Calu3 (cell line): ENCODE measurements at regions not wholly inside any gene's neighbourhood (a gene's known extent, or its start where the extent isn't known, plus 50 kb on each side); places are given as distances from the start of the nearest gene placed in this dataset.
A peak's percentile ranks its signal among the peaks of the same experiment; 100 is the strongest.

Experiments
- BruUV-seq: library from RNA; stranded (reverse); fragments of 400-500 nt; replicated peaks from 2 replicates; lab custom pipeline; 2021; lab: Mats Ljungman, UMichigan
- CTCF ChIA-PET: fragments of 300-600 bp; sonication (Branson Sonifier 250); formaldehyde crosslinking; loops from one replicate; lab custom pipeline; 2022; ENCODE audit warnings: antibody characterized with exemption; lab: Charles Lee
- DNase-seq: peaks from one replicate; pipeline ENCODE4 v3.0.0; 2022
- H3K27ac Mint-ChIP-seq: one replicate; pipeline ENCODE4 v1.8.0; 2022; ENCODE audit warnings: mixed read lengths; ENCODE audit not compliant: unreplicated experiment
- H3K27me3 Mint-ChIP-seq: one replicate; pipeline ENCODE4 v1.8.0; 2022; ENCODE audit warnings: mixed read lengths; ENCODE audit not compliant: unreplicated experiment
- H3K36me3 Mint-ChIP-seq: one replicate; pipeline ENCODE4 v1.8.0; 2022; ENCODE audit warnings: mild to moderate bottlenecking, moderate library complexity, mixed read lengths; ENCODE audit not compliant: insufficient read depth, unreplicated experiment
- H3K4me1 Mint-ChIP-seq: one replicate; pipeline ENCODE4 v1.8.0; 2022; ENCODE audit warnings: mild to moderate bottlenecking, low read depth, mixed read lengths; ENCODE audit not compliant: unreplicated experiment
- H3K4me3 Mint-ChIP-seq: one replicate; pipeline ENCODE4 v1.8.0; 2022; ENCODE audit warnings: mild to moderate bottlenecking, low read depth, moderate library complexity, mixed read lengths; ENCODE audit not compliant: unreplicated experiment
- H3K9me3 Mint-ChIP-seq: one replicate; pipeline ENCODE4 v1.8.0; 2022; ENCODE audit warnings: low read depth, mixed read lengths; ENCODE audit not compliant: unreplicated experiment
- CTCF ChIP-seq: fragments of 200-600 bp; IDR thresholded peaks from one replicate; pipeline ENCODE4 v1.8.0; 2022; ENCODE audit warnings: antibody characterized with exemption; ENCODE audit not compliant: unreplicated experiment
- intact Hi-C: fragments of 100-400 bp; cut with micrococcal nuclease; formaldehyde crosslinking; loops from one replicate; pipeline ENCODE4 v1.10.0; 2022; ENCODE audit not compliant: unreplicated experiment

GRCh38 chr7:11960621-11961020 is 128.6 kb upstream of the THSD7A start:
- Mint-ChIP-seq H3K27ac (no peak overlapping the region), H3K36me3 (no peaks in the 10 kb centered on the region), H3K4me3 (no peak overlapping the region), H3K4me1 (no peaks in the 10 kb centered on the region), H3K27me3 (no peaks in the 10 kb centered on the region), H3K9me3 (peaks cover 2% of the 10 kb centered on the region)
- TF ChIP-seq CTCF, result no peak
- CTCF ChIA-PET, result no interaction called here
- DNase-seq, result no peak
- no TSS peak for BruUV-seq
- intact Hi-C loops, result no loop called here

GRCh38 chr7:11969643-11970042 is 137.6 kb upstream of the THSD7A start:
- no peaks in the 10 kb centered on the region for H3K9me3 Mint-ChIP-seq
- H3K36me3 Mint-ChIP-seq, result no peaks in the 10 kb centered on the region

GRCh38 chr7:11970132-11970531 is 138.1 kb upstream of the THSD7A start:
- no TSS peak for BruUV-seq
- peak overlapping the region; percentile 20 for H3K27ac Mint-ChIP-seq
- H3K4me3 Mint-ChIP-seq, result no peak overlapping the region
- TF ChIP-seq CTCF, result no peak
- no peaks in the 10 kb centered on the region for H3K36me3 Mint-ChIP-seq
- DNase-seq, result no peak
- no peaks in the 10 kb centered on the region for H3K27me3 Mint-ChIP-seq
- H3K4me1 Mint-ChIP-seq, result peaks cover 15% of the 10 kb centered on the region
- CTCF ChIA-PET, result no interaction called here
- no peaks in the 10 kb centered on the region for H3K9me3 Mint-ChIP-seq
- intact Hi-C loops, result no loop called here

More at GRCh38 chr7:11969643-11970042, 137.6 kb upstream of the THSD7A start:
- TF ChIP-seq CTCF, result no peak
- BruUV-seq, result no TSS peak
- Mint-ChIP-seq H3K4me3 (no peak overlapping the region), H3K27me3 (no peaks in the 10 kb centered on the region), H3K27ac (peak overlapping the region; percentile 20), H3K4me1 (peaks cover 15% of the 10 kb centered on the region)
- no peak for DNase-seq
- CTCF ChIA-PET, result no interaction called here
- intact Hi-C loops, result no loop called here

- Mint-ChIP-seq H3K4me1 (peaks cover 18% of the 10 kb centered on the region), H3K36me3 (no peaks in the 10 kb centered on the region), H3K27ac (peak overlapping the region; percentile 33), H3K4me3 (no peak overlapping the region), H3K27me3 (no peaks in the 10 kb centered on the region), H3K9me3 (peaks cover 11% of the 10 kb centered on the region)
- CTCF ChIA-PET, result no interaction called here
- intact Hi-C loops, result no loop called here
- DNase-seq, result no peak
- no peak for TF ChIP-seq CTCF
- no TSS peak for BruUV-seq
Measured at GRCh38 chr7:11985376-11985775, 153.4 kb upstream of the THSD7A start.
